SK-N-MC (cell line): ENCODE measurements at regions not wholly inside any gene's neighbourhood (a gene's known extent, or its start where the extent isn't known, plus 50 kb on each side); places are given as distances from the start of the nearest gene placed in this dataset.
"Not testable (repeated sequence)": the region's sequence is repeated elsewhere in the genome, so short reads cannot be mapped to it uniquely, and the experiment has no call there.

ENCODE experiments used
- DNase-seq: peaks from one replicate; pipeline ENCODE4 v3.0.0-alpha.2; 2011; ENCODE audit warnings: low read depth, low spot score
- H3K27ac ChIP-seq: fragments of 200-600 bp; sonication (generic); 2 replicates; pipeline ENCODE4 v1.5.1; 2016; ENCODE audit warnings: mixed run types
- H3K36me3 ChIP-seq: fragments of 200-600 bp; sonication (generic); 2 replicates; pipeline ENCODE4 v1.6.1; 2017; ENCODE audit warnings: antibody characterized with exemption, low read length, mixed read lengths; ENCODE audit not compliant: insufficient read depth
- H3K4me3 ChIP-seq: fragments of 200-600 bp; sonication (generic); 2 replicates; pipeline ENCODE4 v1.5.1; 2016
- H3K9ac ChIP-seq: fragments of 200-600 bp; sonication (generic); 2 replicates; pipeline ENCODE4 v1.8.0; 2017; ENCODE audit warnings: mixed run types, mixed read lengths; ENCODE audit not compliant: insufficient read length
- H3K9me3 ChIP-seq: fragments of 200-600 bp; sonication (generic); 2 replicates; pipeline ENCODE4 v1.6.1; 2017; ENCODE audit warnings: low read depth, mild to moderate bottlenecking, antibody characterized with exemption, low read length, moderate library complexity, mixed read lengths
- EZH2 ChIP-seq: fragments of 200-600 bp; sonication (generic); IDR thresholded peaks from one replicate; pipeline ENCODE4 v1.6.1; 2017; ENCODE audit warnings: antibody characterized with exemption
- FOXP2 ChIP-seq: optimal IDR thresholded peaks from 2 replicates; pipeline ENCODE3; 2011; ENCODE audit warnings: mild to moderate bottlenecking, moderate library complexity; ENCODE audit not compliant: insufficient read depth; ENCODE audit errors: extremely low read length, control extremely low read depth
- POLR2AphosphoS5 ChIP-seq: IDR thresholded peaks from 2 replicates; pipeline ENCODE4 v1.6.1; 2012; ENCODE audit warnings: mild to moderate bottlenecking, low read depth, low read length, borderline replicate concordance

DNA sequence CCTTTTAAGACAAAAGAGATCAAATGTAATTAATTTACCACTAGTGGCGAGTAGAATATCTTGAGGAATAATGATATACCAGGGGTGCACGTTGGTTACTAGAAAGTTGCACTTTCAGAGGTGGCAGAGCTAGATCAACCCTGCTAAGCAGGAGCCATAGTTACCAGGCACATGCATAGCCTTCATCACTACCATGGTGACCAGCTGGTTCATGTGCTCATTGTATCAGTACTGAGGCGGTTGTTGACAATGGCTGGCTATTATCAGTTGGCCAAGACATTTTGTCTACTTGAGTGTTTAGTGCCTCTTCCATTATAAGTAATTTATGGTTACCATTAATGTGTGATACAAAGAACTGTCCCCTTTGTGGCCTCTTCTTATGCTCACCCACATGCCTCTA, 201.2 kb downstream of the FGF10 start:
- TF ChIP-seq FOXP2, result no peak
- no peak for TF ChIP-seq EZH2
- Histone ChIP-seq H3K9me3 (no peaks in the 10 kb centered on the region), H3K27ac (no peak overlapping the region), H3K36me3 (no peaks in the 10 kb centered on the region), H3K4me3 (no peak overlapping the region), H3K9ac (no peak overlapping the region)
- DNase-seq, result no peak

DNA sequence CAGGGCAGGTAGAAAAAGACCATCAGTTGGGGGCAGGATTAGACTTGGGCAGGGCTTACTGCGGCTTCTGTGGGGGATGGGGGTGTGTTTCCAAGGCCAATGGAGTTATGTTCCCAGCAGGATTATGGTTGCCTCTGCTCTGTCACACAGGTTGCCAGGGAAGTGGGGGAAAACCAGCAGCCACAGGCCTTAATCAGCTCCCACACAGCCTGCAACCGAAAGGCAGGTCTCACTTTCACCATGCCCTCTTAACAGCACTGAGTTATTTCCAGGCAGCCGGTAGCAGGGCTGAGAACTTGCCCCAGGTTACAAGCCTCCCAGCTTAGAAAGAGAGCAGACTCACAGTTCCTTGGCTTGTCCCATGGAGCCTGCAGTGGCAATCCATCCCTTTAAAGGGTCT, 205.5 kb downstream of the FGF10 start:
- TF ChIP-seq POLR2AphosphoS5, result no peak
- TF ChIP-seq EZH2, result no peak
- TF ChIP-seq FOXP2, result no peak
- DNase-seq, result no peak
- no peak overlapping the region for H3K9ac ChIP-seq
- no peak overlapping the region for H3K27ac ChIP-seq
- H3K36me3 ChIP-seq, result no peaks in the 10 kb centered on the region
- no peaks in the 10 kb centered on the region for H3K9me3 ChIP-seq
- H3K4me3 ChIP-seq, result no peak overlapping the region

DNA sequence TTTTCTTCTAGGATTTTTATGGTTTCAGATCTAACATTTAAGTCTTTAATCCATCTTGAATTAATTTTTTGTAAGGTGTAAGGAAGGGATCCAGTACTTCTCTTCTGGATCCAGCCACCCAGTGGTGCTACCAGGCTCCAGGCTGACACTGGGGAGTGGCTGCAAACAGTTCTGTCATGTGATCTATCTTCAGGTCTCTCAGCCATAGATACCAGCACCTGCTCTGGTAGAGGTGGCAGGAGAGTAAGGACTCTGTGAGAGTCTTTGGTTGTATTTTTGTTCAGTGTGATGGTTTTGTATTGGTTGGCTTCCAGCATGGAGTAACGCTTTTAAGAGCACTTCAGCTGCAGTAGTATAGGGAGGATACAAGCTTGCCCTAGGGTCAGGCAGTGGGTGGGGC, 205.9 kb downstream of the FGF10 start:
- DNase-seq, result no peak
- no peaks in the 10 kb centered on the region for H3K9me3 ChIP-seq
- no peaks in the 10 kb centered on the region for H3K36me3 ChIP-seq
- H3K4me3 ChIP-seq, result no peak overlapping the region
- TF ChIP-seq FOXP2 (no peak), EZH2 (no peak), POLR2AphosphoS5 (no peak)
- H3K27ac ChIP-seq, result no peak overlapping the region
- no peak overlapping the region for H3K9ac ChIP-seq

DNA sequence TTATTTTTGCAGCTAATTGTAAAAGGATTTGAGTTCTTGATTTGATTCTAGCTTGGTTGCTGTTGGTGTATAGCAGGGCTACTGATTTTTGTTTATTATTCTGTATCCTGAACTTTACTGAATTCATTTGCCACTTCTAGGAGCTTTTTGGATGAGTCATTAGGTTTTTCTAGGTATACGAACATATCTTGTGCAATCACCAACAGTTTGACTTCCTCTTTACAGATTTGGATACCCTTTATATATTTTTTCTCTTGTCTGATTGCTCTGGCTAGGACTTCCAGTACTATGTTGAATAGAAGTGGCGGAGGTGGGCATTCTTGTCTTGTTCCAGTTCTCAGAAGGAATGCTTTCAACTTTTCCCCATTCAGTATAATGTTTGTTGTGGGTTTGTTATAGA, 210.8 kb downstream of the FGF10 start:
- Histone ChIP-seq H3K9ac (no peak overlapping the region), H3K9me3 (no peaks in the 10 kb centered on the region), H3K36me3 (no peaks in the 10 kb centered on the region), H3K4me3 (no peak overlapping the region), H3K27ac (no peak overlapping the region)
- TF ChIP-seq POLR2AphosphoS5 (no peak), EZH2 (no peak)
- no peak for DNase-seq

DNA sequence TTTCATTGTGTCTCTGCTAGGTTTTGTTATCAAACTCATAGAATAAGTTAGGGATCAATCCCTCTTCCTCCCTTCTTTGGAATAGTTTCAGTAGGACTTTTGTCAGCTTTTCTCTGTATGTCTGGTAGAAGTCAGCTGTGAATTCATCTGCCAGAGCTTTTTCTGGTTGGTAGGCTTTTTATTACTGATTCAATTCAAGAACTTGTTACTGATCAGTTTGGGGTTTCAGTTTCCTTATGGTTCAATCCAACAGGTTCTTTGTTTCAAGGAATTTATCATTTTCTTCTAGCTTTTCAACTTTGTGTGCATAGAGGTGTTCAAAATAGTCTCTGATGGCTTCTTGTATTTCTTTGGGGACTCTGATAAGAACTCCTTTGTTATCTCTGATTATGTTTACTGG, 221.7 kb downstream of the FGF10 start:
- no peak for DNase-seq
- H3K9me3 ChIP-seq, result no peaks in the 10 kb centered on the region
- TF ChIP-seq POLR2AphosphoS5 (no peak), FOXP2 (no peak), EZH2 (no peak)
- H3K27ac ChIP-seq, result no peak overlapping the region
- no peak overlapping the region for H3K9ac ChIP-seq
- H3K4me3 ChIP-seq, result no peak overlapping the region
- no peaks in the 10 kb centered on the region for H3K36me3 ChIP-seq

DNA sequence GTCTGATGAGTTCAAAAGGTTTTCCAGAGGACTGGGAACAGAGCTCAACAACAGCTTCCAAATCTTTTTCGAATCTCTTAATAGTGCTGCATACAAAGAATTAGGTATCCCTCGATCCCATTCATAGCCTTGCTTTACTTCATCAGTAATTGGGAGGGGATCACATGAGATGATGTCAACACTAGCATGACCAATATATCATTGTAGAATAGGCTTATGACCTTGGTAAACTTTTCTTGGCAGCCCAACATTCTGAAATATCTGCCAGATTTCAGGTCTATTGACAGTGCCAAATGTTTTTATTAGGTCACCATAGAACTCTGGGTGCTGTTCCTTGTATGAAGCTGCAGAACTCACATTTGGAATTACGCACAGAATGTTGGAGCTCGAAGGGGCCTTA, 228.9 kb downstream of the FGF10 start:
- H3K9me3 ChIP-seq, result no peaks in the 10 kb centered on the region

DNA sequence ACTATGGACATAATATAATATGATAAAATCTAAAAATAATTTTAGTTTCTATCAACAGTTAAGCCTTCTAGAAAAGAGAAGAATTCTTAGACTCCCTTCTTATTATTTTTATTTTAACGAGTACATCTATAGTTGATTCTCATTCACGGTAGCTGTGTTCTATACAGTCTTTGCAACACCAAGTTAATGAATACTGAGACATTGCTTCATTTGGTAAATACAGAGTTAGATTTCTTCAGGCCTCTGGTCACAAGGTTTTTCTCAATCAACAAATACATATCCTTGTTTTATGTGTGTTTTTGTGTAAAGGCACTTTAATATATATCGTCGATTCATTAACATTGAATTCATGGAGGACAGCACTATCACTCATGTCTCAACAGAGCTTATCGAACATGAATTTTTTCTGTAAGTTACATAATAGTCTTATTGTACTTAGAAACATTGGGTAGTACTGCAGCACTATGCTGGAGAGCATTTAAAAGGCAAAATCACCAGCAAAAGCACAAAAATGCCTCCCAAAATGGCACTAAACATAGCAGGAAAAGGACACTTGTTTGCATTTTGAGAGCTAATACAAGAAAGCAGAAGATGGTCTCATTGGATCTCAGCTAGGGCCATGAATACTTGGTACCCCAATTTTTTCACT, 239.0 kb downstream of the FGF10 start:
- H3K9me3 ChIP-seq, result no peaks in the 10 kb centered on the region
- no peaks in the 10 kb centered on the region for H3K36me3 ChIP-seq
- no peak for DNase-seq
- TF ChIP-seq POLR2AphosphoS5 (no peak), EZH2 (no peak), FOXP2 (no peak)
- no peak overlapping the region for H3K27ac ChIP-seq
- no peak overlapping the region for H3K9ac ChIP-seq
- H3K4me3 ChIP-seq, result no peak overlapping the region

More for the DNA sequence above, 228.9 kb downstream of the FGF10 start:
- Histone ChIP-seq H3K36me3 (no peaks in the 10 kb centered on the region), H3K4me3 (no peak overlapping the region), H3K9ac (no peak overlapping the region), H3K27ac (no peak overlapping the region)
- TF ChIP-seq EZH2 (no peak), FOXP2 (no peak), POLR2AphosphoS5 (no peak)
- DNase-seq, result no peak

DNA sequence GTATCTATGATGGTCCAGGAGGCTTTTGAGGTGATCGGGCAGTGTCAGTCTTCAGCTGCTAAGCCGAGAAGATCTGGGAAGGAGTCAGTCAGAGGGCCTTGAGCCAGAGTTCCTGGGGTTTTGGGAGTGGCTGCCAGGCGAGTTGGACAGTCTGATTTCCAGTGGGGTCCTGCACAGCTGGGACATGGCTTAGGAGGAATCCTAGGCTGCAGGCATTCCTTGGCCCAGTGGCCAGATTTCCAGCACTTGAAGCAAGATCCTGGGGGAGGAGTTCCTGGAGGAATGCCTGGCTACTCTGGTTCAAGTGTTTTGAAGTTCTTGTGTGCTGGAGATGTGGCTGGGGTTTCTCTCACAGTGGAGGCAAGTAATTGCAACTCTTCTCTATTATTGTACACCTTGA, 271.3 kb downstream of the FGF10 start:
- H3K4me3 ChIP-seq, H3K36me3 ChIP-seq, DNase-seq, H3K27ac ChIP-seq, H3K9me3 ChIP-seq, H3K9ac ChIP-seq: not testable (repeated sequence)

DNA sequence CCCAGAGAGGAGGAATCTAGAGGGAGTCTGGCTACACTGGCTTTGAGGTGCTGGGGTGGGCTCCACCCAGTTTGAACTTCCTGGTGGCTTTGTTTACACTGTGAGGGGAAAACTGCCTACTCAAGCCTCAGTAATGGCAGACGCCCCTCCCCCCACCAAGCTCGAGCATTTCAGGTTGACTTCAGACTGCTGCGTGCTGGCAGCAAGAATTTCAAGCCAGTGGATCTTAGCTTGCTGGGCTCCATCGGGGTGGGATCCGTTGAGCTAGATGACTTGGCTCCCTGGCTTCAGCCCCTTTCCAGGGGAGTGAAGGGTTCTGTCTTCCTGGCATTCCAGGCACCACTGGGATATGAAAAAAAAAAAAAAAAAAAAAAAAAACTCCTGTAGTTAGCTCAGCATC, 281.0 kb downstream of the FGF10 start:
- not testable (repeated sequence) for H3K36me3 ChIP-seq, H3K27ac ChIP-seq, H3K9ac ChIP-seq, H3K4me3 ChIP-seq, DNase-seq, H3K9me3 ChIP-seq

DNA sequence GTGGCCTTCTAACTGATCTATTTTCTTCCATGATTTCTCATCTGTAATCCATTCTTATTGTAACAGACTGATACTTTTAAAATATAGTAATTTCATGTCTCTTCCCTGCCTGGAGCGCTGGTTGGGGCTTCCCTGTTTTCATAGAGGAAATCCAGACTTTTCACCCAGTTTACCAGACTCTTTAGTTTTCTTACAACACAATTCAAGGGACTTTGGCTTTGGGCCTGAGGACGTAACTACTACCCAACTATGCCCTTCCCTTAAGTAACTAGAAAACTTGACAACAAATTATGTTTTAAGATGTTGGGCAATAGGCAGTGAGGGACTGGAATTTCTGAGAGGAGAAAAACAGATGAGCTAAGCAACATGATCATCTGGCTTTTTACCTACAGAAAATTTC, 289.6 kb downstream of the FGF10 start:
- H3K9ac ChIP-seq, result no peak overlapping the region
- no peak for TF ChIP-seq POLR2AphosphoS5
- no peak for TF ChIP-seq FOXP2
- TF ChIP-seq EZH2, result no peak
- no peaks in the 10 kb centered on the region for H3K9me3 ChIP-seq
- DNase-seq, result no peak
- no peak overlapping the region for H3K27ac ChIP-seq
- no peak overlapping the region for H3K4me3 ChIP-seq
- H3K36me3 ChIP-seq, result no peaks in the 10 kb centered on the region
